GM19452 (cell line): ENCODE measurements at regions not wholly inside any gene's neighbourhood (a gene's known extent, or its start where the extent isn't known, plus 50 kb on each side); places are given as distances from the start of the nearest gene placed in this dataset.

Experiments
- ATAC-seq: cut with Tn5 transposase; IDR thresholded peaks from one replicate; pipeline ENCODE4 v1.9.1; 2021; ENCODE audit not compliant: unreplicated experiment

- no peak for ATAC-seq
These were observed 57.5 kb downstream of the OSR1 start for GRCh38 chr2:19300961-19301360.

GRCh38 chr2:19299522-19299921, 58.9 kb downstream of the OSR1 start:
- ATAC-seq: no peak

- ATAC-seq: no peak
These were observed 59.4 kb downstream of the OSR1 start for GRCh38 chr2:19299032-19299431.

DNA sequence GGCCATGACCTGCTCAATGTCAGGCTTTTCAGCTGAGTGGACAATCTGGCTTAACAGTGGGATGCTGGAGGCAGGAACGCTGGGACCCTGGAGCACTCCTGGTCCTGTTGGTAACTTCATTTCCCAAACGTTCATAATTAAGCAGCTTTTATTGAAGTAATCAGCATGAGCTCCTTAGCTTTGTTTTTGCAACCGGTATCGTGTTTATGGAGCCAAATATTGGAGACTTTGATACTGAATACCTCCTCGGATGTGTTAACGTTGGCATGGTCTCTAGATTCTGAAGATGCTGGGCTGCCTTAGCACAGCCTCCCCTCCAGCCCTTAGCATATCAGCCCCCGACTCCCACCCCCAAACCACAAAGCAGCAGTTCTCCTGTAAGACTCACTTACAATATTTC, 60.7 kb downstream of the OSR1 start:
- no peak for ATAC-seq

DNA sequence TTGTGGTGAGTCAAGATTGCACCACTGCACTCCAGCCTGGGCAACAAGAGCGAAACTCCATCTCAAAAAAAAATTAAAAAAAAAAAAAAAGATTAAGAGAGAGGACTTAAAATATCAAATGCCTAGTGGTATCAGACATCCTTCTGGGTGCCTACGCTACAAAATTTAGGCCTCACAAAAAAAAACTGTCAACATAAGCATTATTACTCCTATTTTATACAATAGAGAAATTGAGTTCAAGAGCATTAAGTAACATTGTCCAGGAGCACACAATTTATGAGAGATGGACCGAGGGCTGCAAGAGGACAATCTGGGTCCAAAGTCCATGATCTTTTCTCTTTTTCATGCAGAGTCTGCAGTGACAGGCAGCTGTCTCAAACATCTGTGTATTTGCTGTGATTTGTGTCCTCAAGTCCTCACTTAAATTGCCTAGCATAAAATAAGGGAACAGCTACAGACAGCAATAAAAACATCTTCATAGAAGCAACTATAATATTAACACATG, 62.4 kb downstream of the OSR1 start:
- ATAC-seq: no peak

DNA sequence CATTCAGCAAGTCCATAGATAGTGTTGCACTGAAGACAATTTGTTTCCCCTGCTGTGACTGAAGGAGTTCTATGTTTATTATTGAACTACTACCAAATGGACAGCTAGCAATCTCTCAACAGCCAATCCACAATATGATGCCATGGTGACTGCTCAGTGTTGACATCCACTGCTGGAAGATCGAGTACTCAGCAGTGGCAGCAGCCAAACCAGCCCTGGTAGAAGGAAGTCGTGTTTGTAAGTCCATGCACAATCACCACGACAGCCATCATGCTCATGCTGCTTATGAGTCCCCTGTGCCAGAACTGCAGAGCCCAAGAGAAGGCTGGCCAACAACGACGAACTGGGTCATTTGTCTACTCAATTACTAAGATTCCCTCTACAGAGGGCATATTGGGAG, 66.4 kb downstream of the OSR1 start:
- ATAC-seq: no peak

DNA sequence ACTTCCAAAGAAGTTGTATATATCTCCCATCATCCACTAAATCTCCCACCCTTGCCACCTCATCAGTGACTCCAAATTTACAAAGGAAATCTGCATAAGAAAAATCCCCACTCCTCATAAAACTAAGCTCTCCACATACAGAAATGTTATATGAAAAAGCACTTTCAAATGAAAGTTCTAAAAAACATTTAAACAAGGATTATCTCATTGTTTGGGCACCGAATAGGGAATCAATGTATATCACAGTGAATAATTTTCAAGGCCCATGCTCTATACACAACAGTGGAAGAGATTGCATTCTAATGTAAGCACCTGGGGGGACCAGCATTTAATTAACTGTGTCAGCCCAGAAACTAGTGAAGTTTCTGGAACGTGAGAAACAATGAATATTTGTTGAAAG, 70.1 kb downstream of the OSR1 start:
- no peak for ATAC-seq

- ATAC-seq: no peak
These were observed 71.1 kb downstream of the OSR1 start for GRCh38 chr2:19287324-19287723.

DNA sequence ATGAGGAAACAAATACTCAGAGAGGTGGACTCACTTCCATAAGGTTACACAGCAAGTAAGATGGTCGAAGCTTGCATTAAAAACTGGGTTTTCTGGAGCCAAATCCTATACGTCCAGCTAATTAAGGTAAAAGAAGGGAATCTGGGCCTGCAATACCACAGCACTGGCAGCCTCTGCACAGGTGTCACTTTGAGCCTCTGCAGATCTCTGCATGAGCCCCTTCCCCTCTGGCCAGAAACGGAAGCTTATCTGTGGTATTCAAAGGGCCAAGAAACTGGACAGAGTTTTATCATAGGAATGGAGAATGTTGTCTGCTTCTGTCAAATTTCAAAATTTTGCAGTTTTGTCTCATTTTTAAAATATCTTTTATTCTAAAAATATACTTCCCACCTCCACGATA, 76.1 kb downstream of the OSR1 start:
- ATAC-seq: no peak

DNA sequence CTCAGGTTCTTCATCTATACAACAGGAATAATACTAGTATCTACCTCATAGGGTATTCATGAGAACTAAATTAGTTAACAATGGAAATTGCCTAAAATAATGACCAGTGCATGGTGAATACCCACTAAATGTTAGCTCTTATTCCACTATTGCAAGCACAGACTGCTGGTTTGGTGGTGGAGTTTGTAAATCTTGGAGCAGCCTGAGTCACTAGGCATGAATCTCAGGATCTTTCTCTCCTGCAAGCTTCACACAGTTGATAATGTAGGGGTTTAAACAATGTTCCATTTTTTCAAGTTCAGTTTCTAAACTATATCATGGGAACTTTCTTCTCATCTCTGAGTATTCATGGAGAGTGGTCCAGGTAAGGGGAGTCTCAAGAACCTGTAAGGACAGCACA, 84.0 kb downstream of the OSR1 start:
- ATAC-seq: no peak

- no peak for ATAC-seq
These were observed 85.4 kb downstream of the OSR1 start for GRCh38 chr2:19272941-19273470.

GRCh38 chr2:19272039-19272438, 86.4 kb downstream of the OSR1 start:
- ATAC-seq: no peak

DNA sequence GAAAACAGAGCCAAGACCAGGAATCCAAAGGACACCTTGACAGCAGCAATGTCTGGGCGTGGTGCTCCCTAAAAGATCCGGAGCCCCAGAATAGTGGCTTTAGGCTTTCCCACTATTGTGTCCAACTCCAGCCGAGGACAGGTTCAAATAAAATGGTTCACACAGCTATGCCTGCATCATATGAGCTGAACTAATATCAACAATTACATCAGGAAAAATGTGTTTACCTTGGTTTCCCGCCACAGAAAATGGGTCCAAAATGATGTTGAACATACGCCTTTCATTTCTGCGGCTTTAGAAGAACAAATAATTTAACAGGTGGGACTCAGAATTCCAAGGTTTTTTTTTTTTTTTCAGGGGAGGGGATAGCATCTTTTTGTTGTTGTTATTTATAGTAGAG, 93.6 kb downstream of the OSR1 start:
- no peak for ATAC-seq

DNA sequence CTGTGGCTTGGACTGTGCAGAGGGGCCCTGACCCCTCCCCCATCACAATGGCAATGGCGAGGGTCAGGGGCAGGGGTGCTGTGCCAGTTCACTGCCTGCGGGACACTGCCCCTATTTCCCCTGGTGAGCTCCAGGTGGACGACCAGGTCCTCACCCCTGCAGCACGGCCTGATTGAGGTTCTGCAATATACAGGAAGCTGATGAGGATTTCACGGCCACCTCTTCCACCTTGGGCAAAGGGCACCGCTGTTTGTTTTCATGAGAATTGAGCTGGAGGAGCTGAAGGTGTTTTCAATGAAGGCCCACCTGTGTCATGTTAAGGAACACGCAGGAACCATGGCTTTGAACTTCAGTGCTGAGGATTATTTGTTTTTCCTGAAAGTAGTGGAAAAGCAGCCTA, 96.3 kb downstream of the OSR1 start:
- ATAC-seq: no peak

DNA sequence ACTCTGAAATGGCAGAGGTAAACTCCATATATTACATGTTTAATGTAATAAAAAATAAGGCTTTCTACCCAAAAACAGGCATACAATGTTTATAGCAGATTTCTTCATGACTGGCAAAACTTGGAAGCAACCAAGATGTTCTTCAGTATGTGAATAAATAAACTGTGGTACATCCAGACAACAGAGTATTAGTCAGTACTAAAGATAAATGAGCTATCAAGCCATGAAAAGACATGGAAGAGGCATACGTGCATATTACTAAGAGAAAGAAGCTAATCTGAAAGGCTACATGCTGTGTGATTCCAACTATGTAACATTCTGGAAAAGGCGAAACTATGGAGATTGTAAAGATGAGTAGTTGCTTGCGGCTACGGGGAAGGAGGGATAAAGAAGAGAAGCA, 97.4 kb downstream of the OSR1 start:
- ATAC-seq: no peak

GRCh38 chr2:19256121-19256601, 102.3 kb downstream of the OSR1 start:
- ATAC-seq: no peak

GRCh38 chr2:19255481-19255880, 102.9 kb downstream of the OSR1 start:
- ATAC-seq: no peak

GRCh38 chr2:19251554-19251953, 106.9 kb downstream of the OSR1 start:
- no peak for ATAC-seq

DNA sequence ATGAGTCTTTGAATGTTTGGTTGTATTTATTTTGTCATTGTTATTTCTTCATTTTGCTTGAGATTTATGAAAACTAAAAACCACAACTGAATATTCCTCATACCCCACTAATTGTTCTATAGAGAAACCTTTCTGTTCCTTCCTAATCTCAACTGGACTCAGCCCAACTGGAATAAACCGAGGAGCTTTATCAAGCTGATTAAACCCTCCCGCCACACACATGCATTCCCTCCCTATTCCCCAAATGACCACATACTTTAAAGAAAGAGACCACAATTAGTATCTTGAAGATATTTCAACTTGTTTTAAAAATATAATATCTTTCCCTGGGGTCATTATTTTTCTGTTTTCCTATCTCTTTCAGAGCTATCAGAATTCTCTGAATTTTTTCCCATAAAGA, 107.5 kb downstream of the OSR1 start:
- ATAC-seq: no peak

- ATAC-seq: no peak
These were observed 111.2 kb downstream of the OSR1 start for GRCh38 chr2:19247186-19247585.

GRCh38 chr2:19246496-19246895, 111.9 kb downstream of the OSR1 start:
- no peak for ATAC-seq

GRCh38 chr2:19244460-19245363, 113.7 kb downstream of the OSR1 start:
- ATAC-seq: no peak
